ENCODE measurements at regions not wholly inside any gene's neighbourhood (a gene's known extent, or its start where the extent isn't known, plus 50 kb on each side); places are given as distances from the start of the nearest gene placed in this dataset.
A peak's percentile ranks its signal among the peaks of the same experiment; 100 is the strongest.

DNA sequence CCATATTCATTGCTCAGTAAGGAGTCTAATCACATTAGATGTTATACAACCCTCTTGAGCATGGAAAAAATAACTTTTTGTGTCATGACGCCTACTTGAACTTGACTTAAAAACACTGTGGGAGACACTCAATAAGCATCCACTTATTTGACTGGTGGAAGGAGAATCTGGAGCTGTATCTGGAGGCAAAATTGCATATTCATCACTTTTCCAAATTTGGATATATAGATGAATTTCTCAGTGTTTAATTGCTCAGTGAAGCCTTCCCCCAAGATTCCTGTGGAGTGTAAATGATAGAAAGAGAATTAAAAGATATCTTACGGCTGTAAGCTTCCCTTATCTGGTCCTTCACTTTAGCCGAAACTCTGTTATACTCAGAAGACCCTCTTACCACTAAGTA lies 610.7 kb upstream of the ADGRL2 start:
- no peak for TF ChIP-seq EZH2phosphoT487 (IDR thresholded peaks at IDR 0.05; ENCODE audit: insufficient read depth, low read depth)
- no peak for TF ChIP-seq EZH2 (IDR thresholded peaks at IDR 0.05; ENCODE audit: insufficient read depth, poor library complexity, severe bottlenecking)
- Histone ChIP-seq H3K9me3 (ENCODE audit: low read depth) (no peaks in the 10 kb centered on the region), H3K9me2 (ENCODE audit: insufficient read depth) (no peaks in the 10 kb centered on the region), H3K36me3 (ENCODE audit: low read depth) (no peaks in the 10 kb centered on the region), H3K79me2 (ENCODE audit: insufficient read depth) (no peaks in the 10 kb centered on the region), H3K4me2 (ENCODE audit: unreplicated experiment) (no peak overlapping the region), H3K9ac (no peak overlapping the region), H3F3A (ENCODE audit: insufficient read depth) (no peaks in the 10 kb centered on the region), H3K27ac (no peak overlapping the region), H3K4me1 (ENCODE audit: insufficient read depth) (no peaks in the 10 kb centered on the region), H2AFZ (no peak overlapping the region), H4K20me1 (ENCODE audit: insufficient read depth) (no peaks in the 10 kb centered on the region), H3K27me3 (replicated peaks; ENCODE audit: insufficient read depth) (no peaks in the 10 kb centered on the region), H3K4me3 (no peak overlapping the region)
- WGBS, 2 experiments (ENCODE audit: low coverage in 1 of 2, low lambda C conversion rate in 2 of 2, missing lambda C conversion rate in 2 of 2): 39 to 45% methylated on average over 3 of the region's 3 CpGs
- in situ Hi-C loops (cut with MboI): no loop called here
- DNase-seq: no peak

DNA sequence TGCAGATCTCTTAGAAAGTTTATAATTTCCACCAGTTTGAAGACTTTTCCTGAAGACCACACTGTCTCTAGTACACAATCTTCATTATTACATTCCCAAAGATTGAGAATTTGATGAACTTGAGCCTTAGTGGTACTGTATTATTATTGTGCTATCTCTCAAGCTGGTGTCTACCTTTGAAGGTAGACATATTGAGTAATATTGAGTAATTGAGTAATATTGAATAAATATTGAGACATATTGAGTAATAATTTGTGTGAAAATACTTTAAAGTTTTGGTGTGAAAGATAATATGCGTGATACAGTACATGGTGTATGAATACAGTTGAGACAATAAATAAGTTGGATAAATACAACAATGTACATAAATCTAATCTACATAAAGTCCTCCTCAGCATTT lies 613.1 kb upstream of the ADGRL2 start:
- no peaks in the 10 kb centered on the region for H3K9me2 ChIP-seq (ENCODE audit: insufficient read depth)
- in situ Hi-C loops (cut with MboI): no loop called here
- no peaks in the 10 kb centered on the region for H3K9me3 ChIP-seq (ENCODE audit: low read depth)
- H3K27ac ChIP-seq: no peak overlapping the region
- no peak overlapping the region for H3K4me2 ChIP-seq (ENCODE audit: unreplicated experiment)
- H2AFZ ChIP-seq: no peak overlapping the region
- no peak overlapping the region for H3K9ac ChIP-seq
- no peaks in the 10 kb centered on the region for H3K79me2 ChIP-seq (ENCODE audit: insufficient read depth)
- DNase-seq: no peak
- WGBS, 2 experiments (ENCODE audit: low coverage in 1 of 2, low lambda C conversion rate in 2 of 2, missing lambda C conversion rate in 2 of 2): 64 to 67% methylated on average over 1 of the region's 1 CpG
- H3F3A ChIP-seq (ENCODE audit: insufficient read depth): no peaks in the 10 kb centered on the region
- H3K36me3 ChIP-seq (ENCODE audit: low read depth): no peaks in the 10 kb centered on the region
- H3K4me1 ChIP-seq (ENCODE audit: insufficient read depth): no peaks in the 10 kb centered on the region
- no peaks in the 10 kb centered on the region for H3K27me3 ChIP-seq (replicated peaks; ENCODE audit: insufficient read depth)
- no peaks in the 10 kb centered on the region for H4K20me1 ChIP-seq (ENCODE audit: insufficient read depth)
- H3K4me3 ChIP-seq: no peak overlapping the region
- no peak for TF ChIP-seq EZH2 (IDR thresholded peaks at IDR 0.05; ENCODE audit: insufficient read depth, poor library complexity, severe bottlenecking)
- no peak for TF ChIP-seq EZH2phosphoT487 (IDR thresholded peaks at IDR 0.05; ENCODE audit: insufficient read depth, low read depth)

DNA sequence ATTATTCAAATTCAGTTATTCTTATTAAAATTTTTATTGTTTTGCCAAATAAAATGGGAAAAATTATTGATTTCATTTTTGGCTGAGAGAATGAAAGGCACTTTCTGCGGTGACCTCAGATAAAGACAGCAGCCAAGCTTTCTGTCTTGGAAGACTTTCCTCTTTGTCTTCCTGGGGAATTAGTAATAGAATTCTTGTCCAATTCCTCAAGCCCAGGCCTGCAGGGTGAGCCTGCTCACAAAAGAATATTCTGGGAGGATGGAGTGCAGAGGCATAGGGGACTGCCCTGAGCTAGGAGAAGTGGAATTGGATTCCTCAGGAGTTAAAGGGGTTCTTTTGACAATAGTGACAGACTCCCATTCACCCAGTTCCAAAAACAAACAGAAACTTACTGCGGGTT lies 614.5 kb upstream of the ADGRL2 start:
- Histone ChIP-seq H3K27me3 (replicated peaks; ENCODE audit: insufficient read depth) (no peaks in the 10 kb centered on the region), H3K4me3 (no peak overlapping the region), H2AFZ (no peak overlapping the region), H3K4me1 (ENCODE audit: insufficient read depth) (no peaks in the 10 kb centered on the region), H3K9me2 (ENCODE audit: insufficient read depth) (no peaks in the 10 kb centered on the region), H3K27ac (no peak overlapping the region), H3K4me2 (ENCODE audit: unreplicated experiment) (no peak overlapping the region), H3K9me3 (ENCODE audit: low read depth) (no peaks in the 10 kb centered on the region), H3K36me3 (ENCODE audit: low read depth) (no peaks in the 10 kb centered on the region), H3F3A (ENCODE audit: insufficient read depth) (no peaks in the 10 kb centered on the region), H3K79me2 (ENCODE audit: insufficient read depth) (no peaks in the 10 kb centered on the region), H4K20me1 (ENCODE audit: insufficient read depth) (no peaks in the 10 kb centered on the region), H3K9ac (no peak overlapping the region)
- TF ChIP-seq EZH2phosphoT487 (IDR thresholded peaks at IDR 0.05; ENCODE audit: insufficient read depth, low read depth) (no peak), EZH2 (IDR thresholded peaks at IDR 0.05; ENCODE audit: insufficient read depth, poor library complexity, severe bottlenecking) (no peak)
- in situ Hi-C loops (cut with MboI): no loop called here
- peak; percentile 14 for DNase-seq
- 34 to 37% methylated on average over 2 of the region's 2 CpGs for WGBS, 2 experiments (ENCODE audit: low coverage in 1 of 2, low lambda C conversion rate in 2 of 2, missing lambda C conversion rate in 2 of 2)

- in situ Hi-C loops (cut with MboI): no loop called here
- WGBS, 2 experiments (ENCODE audit: low coverage in 1 of 2, low lambda C conversion rate in 2 of 2, missing lambda C conversion rate in 2 of 2): 33 to 43% methylated on average over 1 of the region's 1 CpG
Measured at GRCh38 chr1:81183553-81183952, 617.2 kb upstream of the ADGRL2 start.

DNA sequence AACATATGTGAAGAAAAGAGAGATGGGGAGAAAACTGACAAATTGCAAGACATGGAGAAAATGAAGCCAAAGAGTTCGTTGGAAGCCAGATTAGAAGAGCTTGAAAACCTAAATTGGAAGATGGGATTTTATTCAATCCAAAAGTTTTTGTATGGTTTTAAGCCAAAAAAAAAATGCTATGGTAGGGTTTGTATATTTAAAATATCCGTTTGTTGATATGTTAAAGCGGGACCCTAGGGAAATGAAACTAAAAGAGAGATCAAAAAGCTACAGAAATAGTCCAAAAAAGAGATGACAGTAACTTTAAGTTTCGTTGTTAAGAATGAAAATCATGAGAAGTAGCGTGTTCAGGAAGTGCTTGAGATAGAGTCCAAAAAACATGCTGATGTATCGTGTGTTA lies 617.7 kb upstream of the ADGRL2 start:
- Histone ChIP-seq H3K4me3 (no peak overlapping the region), H3K4me1 (ENCODE audit: insufficient read depth) (no peaks in the 10 kb centered on the region), H3K9ac (no peak overlapping the region), H3K4me2 (ENCODE audit: unreplicated experiment) (no peak overlapping the region), H3K36me3 (ENCODE audit: low read depth) (no peaks in the 10 kb centered on the region), H4K20me1 (ENCODE audit: insufficient read depth) (no peaks in the 10 kb centered on the region), H3K27me3 (replicated peaks; ENCODE audit: insufficient read depth) (no peaks in the 10 kb centered on the region), H3K79me2 (ENCODE audit: insufficient read depth) (no peaks in the 10 kb centered on the region), H3K9me2 (ENCODE audit: insufficient read depth) (no peaks in the 10 kb centered on the region), H3F3A (ENCODE audit: insufficient read depth) (no peaks in the 10 kb centered on the region), H3K27ac (no peak overlapping the region), H3K9me3 (ENCODE audit: low read depth) (no peaks in the 10 kb centered on the region), H2AFZ (no peak overlapping the region)
- WGBS, 2 experiments (ENCODE audit: low coverage in 1 of 2, low lambda C conversion rate in 2 of 2, missing lambda C conversion rate in 2 of 2): 31 to 40% methylated on average over 6 of the region's 6 CpGs
- no peak for DNase-seq
- TF ChIP-seq EZH2phosphoT487 (IDR thresholded peaks at IDR 0.05; ENCODE audit: insufficient read depth, low read depth) (no peak), EZH2 (IDR thresholded peaks at IDR 0.05; ENCODE audit: insufficient read depth, poor library complexity, severe bottlenecking) (no peak)
- in situ Hi-C loops (cut with MboI): no loop called here

More at GRCh38 chr1:81183553-81183952, 617.2 kb upstream of the ADGRL2 start:
- no peaks in the 10 kb centered on the region for H3K9me2 ChIP-seq (ENCODE audit: insufficient read depth)
- no peak for TF ChIP-seq EZH2phosphoT487 (IDR thresholded peaks at IDR 0.05; ENCODE audit: insufficient read depth, low read depth)
- no peak for TF ChIP-seq EZH2 (IDR thresholded peaks at IDR 0.05; ENCODE audit: insufficient read depth, poor library complexity, severe bottlenecking)
- H4K20me1 ChIP-seq (ENCODE audit: insufficient read depth): no peaks in the 10 kb centered on the region
- H3K4me1 ChIP-seq (ENCODE audit: insufficient read depth): no peaks in the 10 kb centered on the region
- no peak overlapping the region for H3K9ac ChIP-seq
- no peaks in the 10 kb centered on the region for H3K79me2 ChIP-seq (ENCODE audit: insufficient read depth)
- H3K27ac ChIP-seq: no peak overlapping the region
- H3K9me3 ChIP-seq (ENCODE audit: low read depth): no peaks in the 10 kb centered on the region
- H2AFZ ChIP-seq: no peak overlapping the region
- H3K27me3 ChIP-seq (replicated peaks; ENCODE audit: insufficient read depth): no peaks in the 10 kb centered on the region
- no peak overlapping the region for H3K4me2 ChIP-seq (ENCODE audit: unreplicated experiment)
- no peaks in the 10 kb centered on the region for H3K36me3 ChIP-seq (ENCODE audit: low read depth)
- no peak for DNase-seq
- H3K4me3 ChIP-seq: no peak overlapping the region
- no peaks in the 10 kb centered on the region for H3F3A ChIP-seq (ENCODE audit: insufficient read depth)

Measured in GM23248 (cell line).